ENCODE measurements at regions not wholly inside any gene's neighbourhood (a gene's known extent, or its start where the extent isn't known, plus 50 kb on each side); places are given as distances from the start of the nearest gene placed in this dataset.

DNA sequence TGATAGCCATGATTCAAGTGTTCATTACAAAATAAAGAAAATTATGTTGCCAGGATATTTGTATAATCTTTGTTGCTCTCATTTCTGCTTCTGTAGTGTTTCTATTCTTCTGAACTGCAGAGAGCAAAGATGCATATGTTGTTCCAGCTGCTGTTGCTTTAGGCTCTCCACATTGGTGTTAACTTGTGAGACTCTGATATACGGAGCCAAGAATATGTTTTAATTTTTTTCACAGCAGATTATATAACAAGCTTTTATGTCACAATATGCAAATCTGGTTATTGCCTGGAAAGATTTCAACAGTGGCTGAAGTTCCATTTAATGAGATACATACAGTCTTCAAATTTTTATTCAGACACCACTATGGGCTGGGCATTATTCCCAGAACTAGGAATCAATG is 655.0 kb downstream of the GRXCR1 start:
- ATAC-seq (no peak), DNase-seq (no peak)
- 41% methylated on average over 1 of the region's 1 CpG for WGBS
- Histone ChIP-seq H3K4me3 (ENCODE audit: low read length) (no peak overlapping the region), H3K9me3 (ENCODE audit: control insufficient read depth, low read length) (no peaks in the 10 kb centered on the region), H3K27ac (ENCODE audit: low read length) (no peak overlapping the region), H3K27me3 (ENCODE audit: control insufficient read depth, insufficient read depth) (no peaks in the 10 kb centered on the region), H3K4me1 (ENCODE audit: control insufficient read depth, insufficient read depth, low read length) (no peaks in the 10 kb centered on the region)
- intact Hi-C loops (cut with DNase I) = no loop called here

DNA sequence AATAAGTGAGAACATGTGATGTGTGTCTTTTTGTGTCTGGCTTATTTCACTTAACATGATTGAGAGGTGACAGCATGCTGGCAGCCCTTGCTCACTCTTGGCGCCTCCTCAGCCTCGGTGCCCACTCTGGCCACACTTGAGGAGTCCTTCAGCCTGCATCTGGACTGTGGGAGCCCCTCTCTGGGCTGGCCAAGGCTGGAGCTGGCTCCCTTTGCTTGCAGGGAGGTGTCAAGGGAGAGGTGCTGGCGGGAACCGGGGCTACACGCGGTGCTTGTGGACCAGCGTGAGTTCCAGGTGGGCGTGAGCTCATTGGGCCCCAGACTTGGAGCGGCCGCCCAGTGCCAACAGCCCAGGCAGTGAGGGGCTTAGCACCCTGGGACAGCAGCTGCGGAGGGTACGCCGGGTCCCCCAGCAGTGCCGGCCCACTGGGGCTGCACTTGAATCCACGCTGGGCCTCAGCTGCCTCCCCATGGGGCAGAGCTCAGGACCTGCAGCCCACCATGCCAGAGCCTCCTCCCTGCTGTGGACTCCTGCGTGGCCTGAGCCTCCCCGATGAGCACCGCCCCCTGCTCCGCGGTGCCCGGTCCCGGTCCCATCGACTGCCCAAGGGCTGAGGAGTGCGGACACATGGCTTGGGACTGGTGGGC is 658.6 kb downstream of the GRXCR1 start:
- 83% methylated on average over 24 of the region's 24 CpGs for WGBS
- Histone ChIP-seq H3K4me3 (ENCODE audit: low read length) (no peak overlapping the region), H3K4me1 (ENCODE audit: control insufficient read depth, insufficient read depth, low read length) (no peaks in the 10 kb centered on the region), H3K27ac (ENCODE audit: low read length) (no peak overlapping the region), H3K27me3 (ENCODE audit: control insufficient read depth, insufficient read depth) (no peaks in the 10 kb centered on the region), H3K9me3 (ENCODE audit: control insufficient read depth, low read length) (no peaks in the 10 kb centered on the region)
- DNase-seq (peak in 1 of 3 donors; percentile 43), ATAC-seq (no peak)
- intact Hi-C loops (cut with DNase I) = no loop called here

DNA sequence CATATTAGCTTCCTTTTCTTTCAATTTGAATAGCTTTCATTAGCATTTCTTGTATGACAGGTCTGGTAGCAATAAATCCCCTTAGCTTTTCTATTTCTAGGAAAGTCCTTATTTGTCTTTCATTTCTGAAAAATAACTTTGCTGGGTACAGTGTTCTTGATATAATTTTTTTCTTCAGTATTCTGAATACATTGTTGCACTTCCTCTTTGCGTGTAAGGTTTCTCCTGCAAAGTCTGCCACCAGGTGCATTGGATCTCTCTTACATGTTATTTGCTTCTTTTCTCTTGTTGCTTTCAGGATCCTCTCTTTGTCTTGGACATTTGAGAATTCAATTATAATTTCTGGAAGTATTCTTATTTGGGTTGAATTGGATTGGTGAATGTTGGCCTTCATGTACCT is 663.7 kb downstream of the GRXCR1 start:
- no peak for DNase-seq
- Histone ChIP-seq H3K9me3 (ENCODE audit: control insufficient read depth, low read length) (no peaks in the 10 kb centered on the region), H3K27ac (ENCODE audit: low read length) (no peak overlapping the region), H3K27me3 (ENCODE audit: control insufficient read depth, insufficient read depth) (no peaks in the 10 kb centered on the region), H3K4me3 (ENCODE audit: low read length) (no peak overlapping the region), H3K4me1 (ENCODE audit: control insufficient read depth, insufficient read depth, low read length) (no peaks in the 10 kb centered on the region)
- WGBS = 90% methylated on average over 1 of the region's 1 CpG
- no peak for ATAC-seq
- intact Hi-C loops (cut with DNase I) = no loop called here

DNA sequence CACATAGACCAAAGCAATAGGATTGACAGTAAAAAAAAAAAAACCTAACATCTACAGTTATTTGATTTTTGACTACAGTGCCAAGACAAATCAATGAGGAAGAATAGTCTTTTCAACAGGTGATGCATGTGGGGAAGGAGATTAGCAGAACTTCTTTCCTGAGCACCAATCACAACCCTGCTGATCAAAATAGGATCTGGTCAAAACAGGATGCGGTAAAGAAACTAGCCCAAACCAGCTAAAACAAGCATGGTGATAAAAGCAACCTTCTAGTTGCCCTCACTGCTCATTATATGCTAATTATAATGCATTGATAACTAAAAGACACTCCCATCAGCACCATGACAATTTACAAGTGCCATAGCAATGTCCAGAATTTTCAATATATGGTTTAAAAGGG is 667.5 kb downstream of the GRXCR1 start:
- 87% methylated on average over 1 of the region's 1 CpG for WGBS
- intact Hi-C loops (cut with DNase I) = no loop called here
- DNase-seq = no peak
- H3K27ac ChIP-seq (ENCODE audit: low read length) = no peak overlapping the region
- H3K9me3 ChIP-seq (ENCODE audit: control insufficient read depth, low read length) = no peaks in the 10 kb centered on the region
- H3K4me3 ChIP-seq (ENCODE audit: low read length) = no peak overlapping the region
- no peaks in the 10 kb centered on the region for H3K4me1 ChIP-seq (ENCODE audit: control insufficient read depth, insufficient read depth, low read length)
- ATAC-seq = no peak
- H3K27me3 ChIP-seq (ENCODE audit: control insufficient read depth, insufficient read depth) = no peaks in the 10 kb centered on the region

DNA sequence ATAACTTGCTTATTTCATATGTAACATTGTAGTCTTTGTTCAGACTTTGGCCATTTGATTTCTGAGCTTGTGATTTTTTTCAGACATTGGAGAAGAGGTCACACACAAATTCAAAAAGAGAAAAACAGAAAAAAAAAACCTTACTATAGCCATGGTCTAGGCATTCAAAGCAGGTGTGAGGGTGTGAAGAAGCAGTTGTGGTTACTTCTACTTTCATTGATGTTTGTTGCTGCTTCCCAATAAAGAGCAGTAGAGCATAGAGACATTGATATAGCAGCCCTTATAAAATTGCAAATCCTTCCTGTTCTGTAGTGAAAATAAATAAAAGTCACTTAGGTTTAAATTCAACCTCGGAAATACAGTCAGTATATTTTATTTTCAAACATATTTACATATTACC is 671.6 kb downstream of the GRXCR1 start:
- ATAC-seq (no peak), DNase-seq (no peak)
- 65% methylated on average over 1 of the region's 1 CpG for WGBS
- Histone ChIP-seq H3K27me3 (ENCODE audit: control insufficient read depth, insufficient read depth) (no peaks in the 10 kb centered on the region), H3K4me1 (ENCODE audit: control insufficient read depth, insufficient read depth, low read length) (no peaks in the 10 kb centered on the region), H3K27ac (ENCODE audit: low read length) (no peak overlapping the region), H3K4me3 (ENCODE audit: low read length) (no peak overlapping the region), H3K9me3 (ENCODE audit: control insufficient read depth, low read length) (no peaks in the 10 kb centered on the region)
- intact Hi-C loops (cut with DNase I) = no loop called here

DNA sequence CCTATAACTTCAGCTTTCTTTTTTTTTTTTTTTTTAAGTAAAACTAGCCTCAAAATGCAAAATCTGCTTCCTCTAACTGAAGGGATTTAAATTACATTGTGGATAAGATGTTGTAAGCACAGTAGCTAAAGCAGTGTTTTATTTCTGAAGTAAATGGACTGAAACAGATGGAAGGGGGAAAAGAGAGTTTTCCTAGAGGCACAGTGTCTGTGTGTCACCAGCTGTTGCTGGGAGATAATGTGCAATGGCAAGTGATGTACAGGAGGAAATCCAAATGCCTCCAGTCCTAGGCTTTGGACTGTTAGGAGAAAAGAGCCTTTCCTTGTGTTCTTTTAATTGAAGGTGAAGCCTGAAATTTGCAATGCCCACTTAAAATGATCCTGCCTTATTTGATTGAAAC is 672.1 kb downstream of the GRXCR1 start:
- DNase-seq (no peak), ATAC-seq (no peak)
- Histone ChIP-seq H3K4me3 (ENCODE audit: low read length) (no peak overlapping the region), H3K27me3 (ENCODE audit: control insufficient read depth, insufficient read depth) (no peaks in the 10 kb centered on the region), H3K9me3 (ENCODE audit: control insufficient read depth, low read length) (no peaks in the 10 kb centered on the region), H3K4me1 (ENCODE audit: control insufficient read depth, insufficient read depth, low read length) (no peaks in the 10 kb centered on the region), H3K27ac (ENCODE audit: low read length) (no peak overlapping the region)
- intact Hi-C loops (cut with DNase I) = no loop called here

DNA sequence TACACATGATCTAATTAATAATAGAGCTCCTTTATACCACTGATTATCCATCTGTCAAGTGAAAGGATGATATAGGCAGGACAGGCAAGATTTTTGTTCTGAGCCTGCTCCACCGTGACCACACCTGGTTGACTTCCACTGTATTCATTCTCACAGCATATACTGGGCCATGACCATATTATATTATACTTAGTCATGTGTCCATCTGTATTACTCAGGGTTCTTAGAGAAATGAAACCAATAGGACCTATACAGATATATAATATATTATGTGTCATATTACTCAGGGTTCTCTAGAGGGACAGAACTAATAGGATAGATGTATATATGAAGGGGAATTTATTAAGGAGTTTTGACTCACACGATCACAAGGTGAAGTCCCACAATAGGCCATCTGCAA is 675.1 kb downstream of the GRXCR1 start:
- no peak overlapping the region for H3K27ac ChIP-seq (ENCODE audit: low read length)
- DNase-seq (no peak), ATAC-seq (no peak)
- intact Hi-C loops (cut with DNase I) = no loop called here
- H3K9me3 ChIP-seq (ENCODE audit: control insufficient read depth, low read length) = no peaks in the 10 kb centered on the region
- WGBS = 78% methylated on average over 2 of the region's 2 CpGs
- no peaks in the 10 kb centered on the region for H3K27me3 ChIP-seq (ENCODE audit: control insufficient read depth, insufficient read depth)
- H3K4me1 ChIP-seq (ENCODE audit: control insufficient read depth, insufficient read depth, low read length) = no peaks in the 10 kb centered on the region
- no peak overlapping the region for H3K4me3 ChIP-seq (ENCODE audit: low read length)

DNA sequence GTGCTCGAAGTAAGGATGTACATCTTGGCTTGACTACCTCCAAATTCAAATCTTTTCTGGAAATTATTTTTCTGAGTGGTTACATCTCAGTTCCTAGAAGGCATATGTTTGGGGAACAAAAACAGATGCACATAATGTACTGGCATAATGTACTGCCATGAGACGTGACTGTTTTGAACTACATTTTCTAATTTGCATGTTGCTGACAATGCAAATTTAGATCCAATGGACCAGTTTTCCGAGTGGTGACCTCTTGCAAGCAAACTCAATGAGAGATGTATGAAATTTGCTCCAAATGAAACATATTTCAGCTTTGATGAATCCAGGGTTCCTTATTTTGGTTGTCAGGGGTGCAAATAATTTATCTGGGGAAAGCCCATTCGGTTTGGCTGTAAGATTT is 694.3 kb downstream of the GRXCR1 start:
- WGBS = 50% methylated on average over 4 of the region's 4 CpGs
- intact Hi-C loops (cut with DNase I) = no loop called here
- no peak for DNase-seq
- H3K9me3 ChIP-seq (ENCODE audit: control insufficient read depth, low read length) = no peaks in the 10 kb centered on the region
- H3K4me1 ChIP-seq (ENCODE audit: control insufficient read depth, insufficient read depth, low read length) = no peaks in the 10 kb centered on the region
- ATAC-seq = no peak
- no peaks in the 10 kb centered on the region for H3K27me3 ChIP-seq (ENCODE audit: control insufficient read depth, insufficient read depth)
- H3K27ac ChIP-seq (ENCODE audit: low read length) = no peak overlapping the region
- no peak overlapping the region for H3K4me3 ChIP-seq (ENCODE audit: low read length)

DNA sequence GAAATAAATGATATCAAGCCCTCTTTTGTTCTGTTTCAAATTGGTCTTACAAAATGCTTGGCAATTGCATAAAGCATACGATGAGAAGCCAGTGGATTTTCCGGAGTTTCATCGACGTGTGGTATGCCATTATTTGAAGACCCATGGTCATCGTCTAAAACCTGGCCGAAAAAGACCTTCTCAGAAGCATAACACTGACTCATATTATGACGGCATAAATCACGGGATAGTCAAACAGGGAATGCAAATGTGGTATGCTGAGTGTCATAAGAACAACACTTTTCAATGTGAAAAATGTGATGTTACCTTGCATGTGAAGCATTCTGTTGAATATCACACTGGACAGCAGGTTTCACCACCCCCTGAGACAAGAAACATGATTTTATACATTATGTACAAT is 695.2 kb downstream of the GRXCR1 start:
- ATAC-seq (no peak), DNase-seq (no peak)
- 85% methylated on average over 8 of the region's 8 CpGs for WGBS
- Histone ChIP-seq H3K27me3 (ENCODE audit: control insufficient read depth, insufficient read depth) (no peaks in the 10 kb centered on the region), H3K9me3 (ENCODE audit: control insufficient read depth, low read length) (no peaks in the 10 kb centered on the region), H3K27ac (ENCODE audit: low read length) (no peak overlapping the region), H3K4me1 (ENCODE audit: control insufficient read depth, insufficient read depth, low read length) (no peaks in the 10 kb centered on the region), H3K4me3 (ENCODE audit: low read length) (no peak overlapping the region)
- intact Hi-C loops (cut with DNase I) = no loop called here

DNA sequence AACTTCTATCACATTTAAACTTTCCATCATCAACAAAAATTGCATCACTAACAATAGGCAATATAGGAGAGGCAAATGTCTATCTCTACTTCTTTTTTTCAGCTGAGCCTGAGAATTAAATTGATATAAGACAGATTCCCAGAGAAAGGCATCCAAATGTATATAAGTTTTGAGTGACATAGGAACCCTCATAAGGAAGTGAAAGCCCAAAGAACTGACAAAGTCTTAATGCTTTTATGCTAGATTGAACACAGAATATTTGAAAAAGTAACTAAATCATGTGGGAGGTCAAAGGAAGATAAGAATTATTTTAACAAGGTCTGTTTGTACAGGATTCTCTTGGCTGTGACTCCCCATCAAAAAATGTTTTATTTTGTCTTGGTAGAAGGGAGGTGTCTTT is 714.9 kb downstream of the GRXCR1 start:
- Histone ChIP-seq H3K27ac (ENCODE audit: low read length) (no peak overlapping the region), H3K9me3 (ENCODE audit: control insufficient read depth, low read length) (no peaks in the 10 kb centered on the region), H3K27me3 (ENCODE audit: control insufficient read depth, insufficient read depth) (no peaks in the 10 kb centered on the region), H3K4me1 (ENCODE audit: control insufficient read depth, insufficient read depth, low read length) (no peaks in the 10 kb centered on the region), H3K4me3 (ENCODE audit: low read length) (no peak overlapping the region)
- DNase-seq = no peak
- ATAC-seq = no peak
- intact Hi-C loops (cut with DNase I) = no loop called here

DNA sequence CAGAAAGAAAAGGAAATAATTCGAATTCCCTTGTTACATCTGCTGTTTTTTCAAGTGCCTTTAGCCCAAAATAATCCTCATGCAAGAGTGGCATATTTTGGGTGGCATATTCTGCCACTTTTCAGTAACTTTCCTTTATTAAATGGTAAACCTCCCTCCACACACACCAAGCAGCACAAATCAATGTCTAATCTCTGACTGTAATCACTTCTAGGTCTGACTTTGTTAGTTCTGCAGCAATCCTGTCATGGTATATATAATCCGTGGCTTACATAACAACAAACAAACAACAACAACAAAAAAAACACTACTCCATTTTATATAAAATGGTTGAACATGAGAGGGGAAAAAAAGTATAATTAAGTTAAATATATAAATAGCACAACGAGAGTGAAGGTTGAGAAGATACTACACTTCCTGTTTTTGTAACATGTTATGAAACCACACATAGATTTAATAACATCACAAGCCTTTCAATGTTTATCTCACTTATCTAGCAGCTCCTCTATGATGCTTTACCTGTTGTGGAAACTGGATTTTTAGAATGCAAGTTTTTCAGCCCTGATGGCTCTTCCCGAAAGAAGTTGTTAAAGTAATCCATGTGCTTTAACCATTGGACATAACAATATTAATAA is 715.4 kb downstream of the GRXCR1 start:
- Histone ChIP-seq H3K27me3 (ENCODE audit: control insufficient read depth, insufficient read depth) (no peaks in the 10 kb centered on the region), H3K27ac (ENCODE audit: low read length) (no peak overlapping the region), H3K4me1 (ENCODE audit: control insufficient read depth, insufficient read depth, low read length) (no peaks in the 10 kb centered on the region), H3K4me3 (ENCODE audit: low read length) (no peak overlapping the region), H3K9me3 (ENCODE audit: control insufficient read depth, low read length) (no peaks in the 10 kb centered on the region)
- DNase-seq = no peak
- intact Hi-C loops (cut with DNase I) = no loop called here
- 53% methylated on average over 4 of the region's 4 CpGs for WGBS
- ATAC-seq = no peak

DNA sequence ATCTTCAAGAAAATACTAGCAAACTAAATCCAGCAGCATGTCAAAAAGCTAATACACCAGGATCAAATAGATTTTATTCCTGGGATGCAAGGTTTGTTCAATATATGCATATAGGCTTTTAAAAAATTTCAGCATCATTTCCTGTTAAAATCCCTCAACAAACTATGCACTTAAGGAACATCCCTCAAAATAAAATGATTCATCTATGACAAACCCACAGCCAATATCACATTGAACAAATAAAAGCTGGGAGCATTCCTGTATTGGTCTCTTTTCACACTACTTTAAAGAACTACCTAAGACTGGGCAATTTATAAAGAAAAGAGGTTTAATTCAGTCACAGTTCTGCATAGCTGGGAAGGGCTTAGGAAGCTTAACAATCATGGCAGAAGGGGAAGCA is 726.7 kb downstream of the GRXCR1 start:
- ATAC-seq (no peak), DNase-seq (no peak)
- H3K4me3 ChIP-seq (ENCODE audit: low read length) = no peak overlapping the region
- intact Hi-C loops (cut with DNase I) = no loop called here
- no peaks in the 10 kb centered on the region for H3K4me1 ChIP-seq (ENCODE audit: control insufficient read depth, insufficient read depth, low read length)
- no peak overlapping the region for H3K27ac ChIP-seq (ENCODE audit: low read length)
- H3K9me3 ChIP-seq (ENCODE audit: control insufficient read depth, low read length) = no peaks in the 10 kb centered on the region
- no peaks in the 10 kb centered on the region for H3K27me3 ChIP-seq (ENCODE audit: control insufficient read depth, insufficient read depth)
